Heart right ventricle (tissue), 16 donors: ENCODE measurements at regions not wholly inside any gene's neighbourhood (a gene's known extent, or its start where the extent isn't known, plus 50 kb on each side); places are given as distances from the start of the nearest gene placed in this dataset.
A peak's percentile ranks its signal among the peaks of the same experiment; 100 is the strongest.
"Not testable (repeated sequence)": the region's sequence is repeated elsewhere in the genome, so short reads cannot be mapped to it uniquely, and the experiment has no call there.

Experiments
- ATAC-seq, 8 donors: fragments of 200-7000 bp; cut with Tn5 transposase; one replicate each; pipeline ENCODE4 v1.9.1; 2020; ENCODE audit warnings: mild to moderate bottlenecking in 8 of 8, moderate library complexity in 8 of 8, moderate number of reproducible peaks in 1 of 8
- DNase-seq, 2 donors: peaks; one replicate each; pipeline ENCODE4 v3.0.0-alpha.2; 2020
- H3K27ac ChIP-seq, 10 donors: fragments of 200-600 bp; sonication (generic) in 2 of 10; one replicate each; pipeline versions ENCODE4 v1.5.0 to v1.8.0; 2020 to 2022; ENCODE audit warnings: mild to moderate bottlenecking in 3 of 10
- H3K27me3 ChIP-seq, 7 donors: fragments of 200-600 bp; one replicate each; pipeline ENCODE4 v1.8.0; 2021 to 2022; ENCODE audit warnings: mild to moderate bottlenecking in 2 of 7
- H3K36me3 ChIP-seq, 9 donors: fragments of 200-600 bp; sonication (generic) in 1 of 9; one replicate each; pipeline versions ENCODE4 v1.5.0 to v1.8.0; 2020 to 2022; ENCODE audit warnings: mild to moderate bottlenecking in 2 of 9
- H3K4me1 ChIP-seq, 9 donors: fragments of 200-600 bp; sonication (generic) in 1 of 9; one replicate each; pipeline versions ENCODE4 v1.5.0 to v1.8.0; 2020 to 2022; ENCODE audit warnings: mild to moderate bottlenecking in 4 of 9
- H3K4me3 ChIP-seq, 10 donors: fragments of 200-600 bp; sonication (generic) in 2 of 10; one replicate each; pipeline versions ENCODE4 v1.5.0 to v1.8.0; 2020 to 2022; ENCODE audit warnings: mild to moderate bottlenecking in 7 of 10, moderate library complexity in 2 of 10
- H3K9me3 ChIP-seq, 11 donors: fragments of 200-600 bp in 10 of 11; sonication (generic) in 2 of 11; one replicate each; pipeline versions ENCODE4 v1.5.0 to v1.8.0; 2013 to 2022; ENCODE audit warnings: mild to moderate bottlenecking in 2 of 11, control low read depth in 1 of 11, moderate library complexity in 1 of 11
- CTCF ChIP-seq, 9 donors: fragments of 200-600 bp; sonication (generic) in 2 of 9; IDR thresholded peaks; one replicate each; pipeline versions ENCODE4 v1.5.0 to v1.8.0; 2021 to 2022; ENCODE audit warnings: antibody characterized with exemption in 9 of 9, mild to moderate bottlenecking in 5 of 9, moderate library complexity in 1 of 9
- WGBS, 2 donors: extraction: QIAGEN DNeasy Blood & Tissue Kit; methylation state at CpG; one replicate each; pipeline ENCODE4 v1.1.7; 2013; ENCODE audit warnings: inconsistent platforms in 1 of 2; 5-methylcytosine and 5-hydroxymethylcytosine counted together
- intact Hi-C, 10 donors: fragments of 100-400 bp; cut with DNase I; formaldehyde crosslinking; loops; one replicate each; pipeline versions ENCODE4 v1.11.1 to v1.14.2; 2022
- donor health status: Arrhythmogenic right ventricular cardiomyopathy.
- donor health status: ischemic (EF 13 %, LVEDD 7.1; RV severe dilation, severe dysfunction).
- donor health status: healthy with polysubstance abuse.
- donor health status: DM: no; HTN: yes; CAD: no.
- donor health status: DM: no; HTN: no; CAD: no.
- donor health status: ischemic (EF 25% LVEDD 6.9; RV normal size, moderate dysfunction).
- donor health status: ischemic (EF 25% LVEDD 5.7; RV mildly dilated, moderate dysfunction).
- donor health status: healthy.
- donor health status: DM: yes; HTN: yes; CAD: no.
- donor health status: Ischemic cardiomyopathy.
- donor health status: ischemic (EF 35%, LVEDD 5.7; RV mildly dilated, moderate dysfunction).
- donor health status: nonischemic (EF 11% LVEDD 7.7; RV severe dilation, severe dysfunction).
- donor health status: DM: yes; HTN: yes; CAD: no.
- donor health status: PGD.
- donor health status: ischemic (EF 29% LVEDD 5.4; RV normal size, mild dysfunction).
- donor health status: nonischemic (EF 23%, LVEDD 6.1; RV moderate dilation, normal function).

- no peak for TF ChIP-seq CTCF (IDR thresholded peaks at IDR 0.05)
- WGBS, 2 donors, result 63 to 71% methylated on average over 1 of the region's 1 CpG
- ATAC-seq (no peak), DNase-seq (no peak)
- Histone ChIP-seq H3K4me3 (no peak overlapping the region), H3K27me3 (no peaks in the 10 kb centered on the region), H3K36me3 (no peaks in the 10 kb centered on the region), H3K4me1 (no peaks in the 10 kb centered on the region), H3K9me3 (no peaks in the 10 kb centered on the region), H3K27ac (no peak overlapping the region)
- intact Hi-C loops, result no loop called here
These were observed 75.7 kb downstream of the FAM47C start for GRCh38 chrX:37083880-37084279.

GRCh38 chrX:37085699-37086098 lies 77.5 kb downstream of the FAM47C start:
- DNase-seq, H3K27ac ChIP-seq, H3K27me3 ChIP-seq, H3K4me1 ChIP-seq, H3K4me3 ChIP-seq, H3K9me3 ChIP-seq, intact Hi-C loops, H3K36me3 ChIP-seq: not testable (repeated sequence)
- no CpG with 5 or more reads among the region's 2 CpGs for WGBS, 2 donors
- peak; percentile 43 to 79 (median 66) for ATAC-seq

- H3K27ac ChIP-seq, H3K27me3 ChIP-seq, intact Hi-C loops, H3K4me1 ChIP-seq, H3K36me3 ChIP-seq, DNase-seq, H3K9me3 ChIP-seq, H3K4me3 ChIP-seq: not testable (repeated sequence)
- ATAC-seq, result peak; percentile 69 to 91 (median 86)
- WGBS, 2 donors, result no CpG with 5 or more reads among the region's 3 CpGs
These were observed 78.7 kb downstream of the FAM47C start for GRCh38 chrX:37086820-37087219.

GRCh38 chrX:37087875-37088274 lies 79.7 kb downstream of the FAM47C start:
- H3K4me3 ChIP-seq, H3K4me1 ChIP-seq, H3K27ac ChIP-seq, intact Hi-C loops, H3K36me3 ChIP-seq, DNase-seq, H3K9me3 ChIP-seq, ATAC-seq, H3K27me3 ChIP-seq: not testable (repeated sequence)
- WGBS, 2 donors, result no CpG with 5 or more reads among the region's 3 CpGs

GRCh38 chrX:37088778-37089177 lies 80.6 kb downstream of the FAM47C start:
- H3K27ac ChIP-seq, intact Hi-C loops, H3K4me3 ChIP-seq, H3K4me1 ChIP-seq, H3K27me3 ChIP-seq, DNase-seq, H3K36me3 ChIP-seq, H3K9me3 ChIP-seq: not testable (repeated sequence)
- peak in 4 of 8 donors; percentile 33 to 36 (median 36) for ATAC-seq
- WGBS, 2 donors, result no CpG with 5 or more reads among the region's 1 CpG

- H3K4me1 ChIP-seq, H3K9me3 ChIP-seq, ATAC-seq, intact Hi-C loops, H3K27ac ChIP-seq, H3K36me3 ChIP-seq, DNase-seq, H3K4me3 ChIP-seq, H3K27me3 ChIP-seq: not testable (repeated sequence)
- WGBS, 2 donors, result no CpG with 5 or more reads among the region's 1 CpG
These were observed 82.0 kb downstream of the FAM47C start for GRCh38 chrX:37090142-37090541.

- H3K9me3 ChIP-seq, H3K27me3 ChIP-seq, DNase-seq, H3K36me3 ChIP-seq, H3K4me3 ChIP-seq, ATAC-seq, H3K4me1 ChIP-seq, intact Hi-C loops, H3K27ac ChIP-seq: not testable (repeated sequence)
- WGBS, 2 donors, result no CpG with 5 or more reads among the region's 4 CpGs
These were observed 88.4 kb downstream of the FAM47C start for GRCh38 chrX:37096422-37097124.
